Astrocyte (in vitro differentiated cells and primary cell): ENCODE measurements at regions not wholly inside any gene's neighbourhood (a gene's known extent, or its start where the extent isn't known, plus 50 kb on each side); places are given as distances from the start of the nearest gene placed in this dataset.

ENCODE experiments used
- EZH2 ChIP-seq: IDR thresholded peaks from 2 replicates; pipeline ENCODE4 v1.6.1; 2012; ENCODE audit warnings: mild to moderate bottlenecking, low read length, inconsistent platforms; ENCODE audit not compliant: insufficient read depth
- TF ChIP-seq, protein P1 (sequence below): IDR thresholded peaks from 2 replicates; pipeline ENCODE4 v1.5.1; 2011; ENCODE audit warnings: low read depth, mild to moderate bottlenecking, inconsistent platforms, low read length, moderate library complexity; ENCODE audit not compliant: insufficient read depth

DNA sequence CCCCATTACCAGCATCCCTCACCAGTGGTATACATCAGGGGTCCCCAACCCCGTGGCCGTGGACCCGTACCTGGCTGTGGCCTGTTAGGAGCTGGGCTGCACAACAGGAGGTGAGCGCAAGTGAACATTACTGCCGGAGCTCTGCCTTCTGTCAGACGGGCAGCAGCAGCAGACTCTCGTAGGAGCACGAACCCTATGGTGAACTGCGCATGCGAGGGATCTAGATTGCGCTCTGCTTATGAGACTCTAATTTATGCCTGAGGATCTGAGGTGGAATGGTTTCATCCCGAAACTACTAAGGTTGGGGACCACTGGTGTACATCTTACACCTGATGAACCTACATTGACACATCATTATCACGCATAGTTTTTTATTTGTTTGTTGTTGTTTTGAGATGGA lies 52.8 kb upstream of the DHX15 start:
- TF ChIP-seq, protein P1, sequence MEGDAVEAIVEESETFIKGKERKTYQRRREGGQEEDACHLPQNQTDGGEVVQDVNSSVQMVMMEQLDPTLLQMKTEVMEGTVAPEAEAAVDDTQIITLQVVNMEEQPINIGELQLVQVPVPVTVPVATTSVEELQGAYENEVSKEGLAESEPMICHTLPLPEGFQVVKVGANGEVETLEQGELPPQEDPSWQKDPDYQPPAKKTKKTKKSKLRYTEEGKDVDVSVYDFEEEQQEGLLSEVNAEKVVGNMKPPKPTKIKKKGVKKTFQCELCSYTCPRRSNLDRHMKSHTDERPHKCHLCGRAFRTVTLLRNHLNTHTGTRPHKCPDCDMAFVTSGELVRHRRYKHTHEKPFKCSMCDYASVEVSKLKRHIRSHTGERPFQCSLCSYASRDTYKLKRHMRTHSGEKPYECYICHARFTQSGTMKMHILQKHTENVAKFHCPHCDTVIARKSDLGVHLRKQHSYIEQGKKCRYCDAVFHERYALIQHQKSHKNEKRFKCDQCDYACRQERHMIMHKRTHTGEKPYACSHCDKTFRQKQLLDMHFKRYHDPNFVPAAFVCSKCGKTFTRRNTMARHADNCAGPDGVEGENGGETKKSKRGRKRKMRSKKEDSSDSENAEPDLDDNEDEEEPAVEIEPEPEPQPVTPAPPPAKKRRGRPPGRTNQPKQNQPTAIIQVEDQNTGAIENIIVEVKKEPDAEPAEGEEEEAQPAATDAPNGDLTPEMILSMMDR: no peak
- no peak for TF ChIP-seq EZH2
